Thyroid gland (tissue), 4 donors: ENCODE measurements at regions not wholly inside any gene's neighbourhood (a gene's known extent, or its start where the extent isn't known, plus 50 kb on each side); places are given as distances from the start of the nearest gene placed in this dataset.

Experiments
- CTCF ChIP-seq, 6 experiments: fragments of 200-600 bp in 3 of 6; fragments of 450-650 bp in 3 of 6; sonication (generic) in 3 of 6; IDR thresholded peaks; one replicate each; pipeline ENCODE4 v1.5.1; 2016 to 2019; ENCODE audit warnings: antibody characterized with exemption in 6 of 6, mild to moderate bottlenecking in 2 of 6, inconsistent platforms in 1 of 6, moderate library complexity in 1 of 6
- POLR2A ChIP-seq, 2 donors: fragments of 450-650 bp; IDR thresholded peaks; one replicate each; pipeline ENCODE4 v1.6.1; 2017; ENCODE audit warnings: antibody characterized with exemption in 2 of 2, mild to moderate bottlenecking in 2 of 2, moderate library complexity in 1 of 2

GRCh38 chr1:56077206-56077605 is 502.2 kb downstream of the PLPP3 start:
- TF ChIP-seq CTCF (IDR thresholded peaks at IDR 0.05), result no peak
- no peak for TF ChIP-seq POLR2A (IDR thresholded peaks at IDR 0.05)
